ENCODE measurements at regions not wholly inside any gene's neighbourhood (a gene's known extent, or its start where the extent isn't known, plus 50 kb on each side); places are given as distances from the start of the nearest gene placed in this dataset.

DNA sequence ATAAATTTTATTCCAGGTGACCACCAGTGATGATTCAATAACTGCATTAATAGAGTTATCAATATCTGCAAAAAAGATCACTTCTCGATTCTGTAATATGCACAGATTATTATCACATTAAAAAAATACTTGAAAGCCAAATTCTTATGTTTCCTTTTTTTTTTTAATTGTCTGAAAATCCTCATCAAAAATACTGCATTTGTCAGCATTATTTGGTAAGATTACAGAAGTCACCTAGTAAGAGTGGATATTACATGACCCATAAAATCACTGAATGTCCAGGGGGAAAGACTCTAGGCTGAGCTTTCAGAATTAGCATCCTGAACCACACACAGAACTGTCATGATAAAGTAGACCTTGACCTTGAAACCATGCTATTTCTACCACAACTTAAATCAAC, 617.2 kb upstream of the CDH7 start:
- no peak for TF ChIP-seq CTCF (conservative IDR thresholded peaks at IDR 0.05 in 1 of 2, IDR thresholded peaks at IDR 0.05 in 1 of 2; ENCODE audit: low read depth in 1 of 2, low read length in 2 of 2)
- TF ChIP-seq EZH2 (IDR thresholded peaks at IDR 0.05; ENCODE audit: low read length, missing control alignments) = no peak

All from fibroblast of lung (primary cell).